ENCODE measurements at regions not wholly inside any gene's neighbourhood (a gene's known extent, or its start where the extent isn't known, plus 50 kb on each side); places are given as distances from the start of the nearest gene placed in this dataset.

- TF ChIP-seq SRF (IDR thresholded peaks at IDR 0.05; ENCODE audit: low read depth, low read length) (no peak), ATF4 (CRISPR knock-in tag; IDR thresholded peaks at IDR 0.05) (no peak), CBX5 (CRISPR knock-in tag; IDR thresholded peaks at IDR 0.05; ENCODE audit: borderline replicate concordance) (no peak), PAWR (CRISPR knock-in tag; IDR thresholded peaks at IDR 0.05; ENCODE audit: borderline replicate concordance) (no peak)
Observed at GRCh38 chr14:101209594-101209993, 306.1 kb upstream of the RTL1 start.
